IMR-90 (cell line): ENCODE measurements at regions not wholly inside any gene's neighbourhood (a gene's known extent, or its start where the extent isn't known, plus 50 kb on each side); places are given as distances from the start of the nearest gene placed in this dataset.

Experiments
- CEBPB ChIP-seq: IDR thresholded peaks from 2 replicates; pipeline ENCODE4 v1.6.1; 2012; ENCODE audit warnings: low read depth, low read length, improper control_type of control experiment
- MAZ ChIP-seq: IDR thresholded peaks from 2 replicates; pipeline ENCODE4 v1.6.1; 2012; ENCODE audit warnings: low read depth, mild to moderate bottlenecking, low read length, improper control_type of control experiment, moderate library complexity, borderline replicate concordance
- POLR2A ChIP-seq: IDR thresholded peaks from 2 replicates; pipeline ENCODE4 v1.6.1; 2012; ENCODE audit warnings: mild to moderate bottlenecking, low read depth, low read length
- RAD21 ChIP-seq: IDR thresholded peaks from 2 replicates; pipeline ENCODE4 v1.6.1; 2012; ENCODE audit warnings: low read length, improper control_type of control experiment
- RFX5 ChIP-seq: IDR thresholded peaks from 2 replicates; pipeline ENCODE4 v1.8.0; 2012; ENCODE audit warnings: low read depth, mild to moderate bottlenecking, low read length, moderate library complexity
- SMC3 ChIP-seq: fragments of 150-350 bp; IDR thresholded peaks from 2 replicates; pipeline ENCODE4 v1.6.1; 2016; ENCODE audit warnings: low read depth, mild to moderate bottlenecking, antibody characterized with exemption, low read length, moderate library complexity
- USF2 ChIP-seq: fragments of 150-350 bp; IDR thresholded peaks from 2 replicates; pipeline ENCODE4 v1.6.1; 2017; ENCODE audit warnings: mild to moderate bottlenecking, antibody characterized with exemption, low read length, low read depth
- TF ChIP-seq, protein P1 (sequence below): conservative IDR thresholded peaks from 2 replicates; pipeline ENCODE4 v1.5.1; 2012; ENCODE audit warnings: mild to moderate bottlenecking, low read depth, low read length, improper control_type of control experiment

DNA sequence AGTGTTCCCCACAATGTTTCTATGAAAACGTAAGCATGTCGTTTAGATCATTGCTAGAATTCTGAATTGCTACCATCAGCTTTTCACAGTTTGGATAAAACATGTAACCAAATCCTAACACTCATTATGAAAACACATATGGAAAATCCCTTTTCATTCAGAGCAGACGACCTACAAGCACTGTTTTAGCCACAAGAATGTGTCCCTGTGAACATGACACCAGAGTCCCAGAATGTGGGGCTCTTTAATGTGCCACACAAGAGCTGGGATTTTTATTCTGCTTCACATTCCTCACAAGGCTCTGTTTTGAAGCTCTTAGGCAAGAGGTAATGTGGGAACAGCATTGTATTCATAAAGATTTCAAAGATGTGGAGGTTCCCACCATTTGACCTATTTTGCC is 141.1 kb upstream of the CITED2 start:
- TF ChIP-seq RFX5 (no peak), MAZ (no peak), POLR2A (no peak), SMC3 (no peak), CEBPB (no peak), RAD21 (no peak), USF2 (no peak)
- TF ChIP-seq, protein P1, sequence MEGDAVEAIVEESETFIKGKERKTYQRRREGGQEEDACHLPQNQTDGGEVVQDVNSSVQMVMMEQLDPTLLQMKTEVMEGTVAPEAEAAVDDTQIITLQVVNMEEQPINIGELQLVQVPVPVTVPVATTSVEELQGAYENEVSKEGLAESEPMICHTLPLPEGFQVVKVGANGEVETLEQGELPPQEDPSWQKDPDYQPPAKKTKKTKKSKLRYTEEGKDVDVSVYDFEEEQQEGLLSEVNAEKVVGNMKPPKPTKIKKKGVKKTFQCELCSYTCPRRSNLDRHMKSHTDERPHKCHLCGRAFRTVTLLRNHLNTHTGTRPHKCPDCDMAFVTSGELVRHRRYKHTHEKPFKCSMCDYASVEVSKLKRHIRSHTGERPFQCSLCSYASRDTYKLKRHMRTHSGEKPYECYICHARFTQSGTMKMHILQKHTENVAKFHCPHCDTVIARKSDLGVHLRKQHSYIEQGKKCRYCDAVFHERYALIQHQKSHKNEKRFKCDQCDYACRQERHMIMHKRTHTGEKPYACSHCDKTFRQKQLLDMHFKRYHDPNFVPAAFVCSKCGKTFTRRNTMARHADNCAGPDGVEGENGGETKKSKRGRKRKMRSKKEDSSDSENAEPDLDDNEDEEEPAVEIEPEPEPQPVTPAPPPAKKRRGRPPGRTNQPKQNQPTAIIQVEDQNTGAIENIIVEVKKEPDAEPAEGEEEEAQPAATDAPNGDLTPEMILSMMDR, result no peak
